Kidney epithelial cell (primary cell): ENCODE measurements at regions not wholly inside any gene's neighbourhood (a gene's known extent, or its start where the extent isn't known, plus 50 kb on each side); places are given as distances from the start of the nearest gene placed in this dataset.

Source experiments
- DNase-seq: peaks from one replicate; pipeline ENCODE4 v3.0.0-alpha.2; 2010; ENCODE audit warnings: low read depth
- H3K27me3 ChIP-seq: 2 replicates; pipeline ENCODE4 v1.6.0; 2011; ENCODE audit warnings: low read length; ENCODE audit not compliant: control insufficient read depth, insufficient read depth
- H3K36me3 ChIP-seq: 2 replicates; pipeline ENCODE4 v1.5.1; 2011; ENCODE audit warnings: low read length; ENCODE audit not compliant: control insufficient read depth, insufficient read depth
- H3K4me3 ChIP-seq: 2 replicates; pipeline ENCODE4 v1.5.1; 2011; ENCODE audit warnings: low read depth, mild to moderate bottlenecking, control low read depth, low read length
- CTCF ChIP-seq: IDR thresholded peaks from 2 replicates; pipeline ENCODE4 v1.5.1; 2011; ENCODE audit warnings: mild to moderate bottlenecking, moderate library complexity, low read length, control low read depth, inconsistent platforms; ENCODE audit not compliant: insufficient read depth, poor library complexity, severe bottlenecking

- H3K27me3 ChIP-seq: no peaks in the 10 kb centered on the region
- H3K4me3 ChIP-seq: no peak overlapping the region
- no peak for DNase-seq
- TF ChIP-seq CTCF: no peak
- peaks cover 1% of the 10 kb centered on the region for H3K36me3 ChIP-seq
Observed at GRCh38 chr4:56181140-56181953, 205.9 kb downstream of the AASDH start.

- no peak for DNase-seq
- no peaks in the 10 kb centered on the region for H3K27me3 ChIP-seq
- no peak overlapping the region for H3K4me3 ChIP-seq
- H3K36me3 ChIP-seq: no peaks in the 10 kb centered on the region
- TF ChIP-seq CTCF: no peak
Observed at GRCh38 chr4:56169061-56169460, 218.2 kb downstream of the AASDH start.

DNA sequence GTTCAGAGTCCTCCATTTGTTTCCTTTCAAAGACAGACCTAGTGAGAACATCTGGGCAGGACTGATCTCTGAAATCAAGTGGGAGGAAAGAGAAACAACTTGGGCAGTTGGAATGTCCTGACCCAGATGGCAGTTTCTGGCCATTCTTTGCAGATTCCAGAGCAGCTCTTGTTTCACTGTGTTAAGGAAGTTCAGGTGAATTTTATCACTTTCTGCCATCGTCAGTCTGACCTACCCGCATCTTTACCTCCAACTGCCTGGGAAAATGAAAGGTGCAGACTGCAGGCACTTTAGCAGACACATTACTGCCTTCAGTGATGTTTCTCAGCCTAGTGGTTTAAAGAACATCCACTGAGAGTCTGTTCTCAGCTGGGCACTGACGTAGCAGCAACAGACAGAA, 216.2 kb downstream of the CEP135 start:
- no peak for DNase-seq
- H3K4me3 ChIP-seq: no peak overlapping the region
- H3K36me3 ChIP-seq: no peaks in the 10 kb centered on the region
- no peak for TF ChIP-seq CTCF
- no peaks in the 10 kb centered on the region for H3K27me3 ChIP-seq

DNA sequence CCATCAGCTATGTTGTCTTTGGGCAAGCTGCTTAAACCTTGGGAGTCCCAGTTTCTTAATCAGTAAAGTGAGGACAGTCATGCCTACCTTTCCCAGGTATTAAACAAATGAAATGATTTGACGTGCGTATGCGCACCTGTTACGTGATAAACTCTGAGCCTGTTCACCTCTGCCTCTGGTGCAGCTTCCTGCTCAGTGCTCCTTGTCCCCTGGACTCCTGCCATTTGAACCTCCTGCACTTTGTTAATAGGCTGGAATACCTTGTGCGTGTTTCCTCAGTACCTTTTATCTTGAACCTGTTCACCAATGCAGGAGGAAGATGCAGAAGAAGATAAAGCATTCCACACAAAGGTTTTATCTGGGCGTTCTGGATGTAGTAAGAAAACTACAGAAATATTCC, 211.9 kb downstream of the CEP135 start:
- no peak for DNase-seq
- H3K27me3 ChIP-seq: no peaks in the 10 kb centered on the region
- H3K36me3 ChIP-seq: no peaks in the 10 kb centered on the region
- H3K4me3 ChIP-seq: no peak overlapping the region
- TF ChIP-seq CTCF: no peak

- H3K27me3 ChIP-seq: no peaks in the 10 kb centered on the region
- no peak for TF ChIP-seq CTCF
- no peak for DNase-seq
Observed at GRCh38 chr4:56158483-56158882, 209.7 kb downstream of the CEP135 start.

GRCh38 chr4:56156141-56156540, 207.4 kb downstream of the CEP135 start:
- no peak for DNase-seq
- no peak for TF ChIP-seq CTCF
- H3K27me3 ChIP-seq: no peaks in the 10 kb centered on the region
- H3K36me3 ChIP-seq: no peaks in the 10 kb centered on the region
- H3K4me3 ChIP-seq: no peak overlapping the region

More at GRCh38 chr4:56158483-56158882, 209.7 kb downstream of the CEP135 start:
- H3K36me3 ChIP-seq: no peaks in the 10 kb centered on the region
- no peak overlapping the region for H3K4me3 ChIP-seq
